Activated CD4-positive, alpha-beta memory T cell treated with anti-CD3 and anti-CD28 coated beads, Interleukin-2, amount 10 ng/mL, durations not matched to agents 7 days and 5 days (primary cell): ENCODE measurements at regions not wholly inside any gene's neighbourhood (a gene's known extent, or its start where the extent isn't known, plus 50 kb on each side); places are given as distances from the start of the nearest gene placed in this dataset.
"Not testable (repeated sequence)": the region's sequence is repeated elsewhere in the genome, so short reads cannot be mapped to it uniquely, and the experiment has no call there.

Experiments used
- CTCF ChIA-PET: fragments of 350-600 bp; sonication (Branson Sonifier 250); formaldehyde crosslinking; loops from one replicate; lab custom pipeline; 2021; ENCODE audit warnings: antibody characterized with exemption, inconsistent platforms; lab: Charles Lee
- POLR2A ChIA-PET: fragments of 350-600 bp; sonication (Branson Sonifier 250); formaldehyde crosslinking; loops from one replicate; lab custom pipeline; 2021; ENCODE audit warnings: antibody characterized with exemption; lab: Charles Lee
- DNase-seq: peaks from one replicate; pipeline ENCODE4 v3.0.0-alpha.2; 2020
- H3K27ac Mint-ChIP-seq: one replicate; pipeline ENCODE4 v1.8.0; 2021; ENCODE audit warnings: mild to moderate bottlenecking, mixed read lengths
- H3K27me3 Mint-ChIP-seq: one replicate; pipeline ENCODE4 v1.8.0; 2021; ENCODE audit warnings: mixed read lengths
- H3K36me3 Mint-ChIP-seq: one replicate; pipeline ENCODE4 v1.8.0; 2021; ENCODE audit warnings: low read depth, mixed read lengths
- H3K4me1 Mint-ChIP-seq: one replicate; pipeline ENCODE4 v1.8.0; 2021; ENCODE audit warnings: mixed read lengths
- H3K4me3 Mint-ChIP-seq: one replicate; pipeline ENCODE4 v1.8.0; 2021; ENCODE audit warnings: mild to moderate bottlenecking, mixed read lengths
- H3K9me3 Mint-ChIP-seq: one replicate; pipeline ENCODE4 v1.8.0; 2021; ENCODE audit warnings: mixed read lengths

GRCh38 chrX:153266140-153266539, 55.4 kb downstream of the PNMA6F start:
- POLR2A ChIA-PET, H3K36me3 Mint-ChIP-seq, H3K27me3 Mint-ChIP-seq, H3K27ac Mint-ChIP-seq, CTCF ChIA-PET, H3K4me1 Mint-ChIP-seq, H3K9me3 Mint-ChIP-seq, DNase-seq, H3K4me3 Mint-ChIP-seq: not testable (repeated sequence)

- H3K27ac Mint-ChIP-seq, CTCF ChIA-PET, H3K9me3 Mint-ChIP-seq, H3K4me3 Mint-ChIP-seq, H3K36me3 Mint-ChIP-seq, H3K4me1 Mint-ChIP-seq, DNase-seq, H3K27me3 Mint-ChIP-seq, POLR2A ChIA-PET: not testable (repeated sequence)
These were observed 61.1 kb downstream of the PNMA6F start for GRCh38 chrX:153260468-153260867.

GRCh38 chrX:153253239-153253638, 68.3 kb downstream of the PNMA6F start:
- H3K4me1 Mint-ChIP-seq, POLR2A ChIA-PET, H3K27ac Mint-ChIP-seq, CTCF ChIA-PET, H3K27me3 Mint-ChIP-seq, H3K4me3 Mint-ChIP-seq, H3K36me3 Mint-ChIP-seq, DNase-seq, H3K9me3 Mint-ChIP-seq: not testable (repeated sequence)

GRCh38 chrX:153252378-153253129, 69.0 kb downstream of the PNMA6F start:
- H3K9me3 Mint-ChIP-seq, H3K36me3 Mint-ChIP-seq, H3K4me3 Mint-ChIP-seq, H3K4me1 Mint-ChIP-seq, POLR2A ChIA-PET, H3K27ac Mint-ChIP-seq, DNase-seq, CTCF ChIA-PET, H3K27me3 Mint-ChIP-seq: not testable (repeated sequence)

GRCh38 chrX:153251952-153252351, 69.6 kb downstream of the PNMA6F start:
- H3K27ac Mint-ChIP-seq, POLR2A ChIA-PET, H3K4me3 Mint-ChIP-seq, H3K36me3 Mint-ChIP-seq, CTCF ChIA-PET, DNase-seq, H3K9me3 Mint-ChIP-seq, H3K27me3 Mint-ChIP-seq, H3K4me1 Mint-ChIP-seq: not testable (repeated sequence)

- POLR2A ChIA-PET, CTCF ChIA-PET, H3K4me1 Mint-ChIP-seq, H3K27me3 Mint-ChIP-seq, H3K4me3 Mint-ChIP-seq, H3K27ac Mint-ChIP-seq, H3K36me3 Mint-ChIP-seq, DNase-seq, H3K9me3 Mint-ChIP-seq: not testable (repeated sequence)
These were observed 70.8 kb downstream of the PNMA6F start for GRCh38 chrX:153250762-153251161.

GRCh38 chrX:153245288-153245731, 66.2 kb downstream of the MAGEA1 start:
- Mint-ChIP-seq H3K4me1 (no peaks in the 10 kb centered on the region), H3K36me3 (no peaks in the 10 kb centered on the region), H3K27me3 (peaks cover 19% of the 10 kb centered on the region), H3K27ac (no peak overlapping the region), H3K9me3 (no peaks in the 10 kb centered on the region), H3K4me3 (no peak overlapping the region)
- DNase-seq = no peak
- POLR2A ChIA-PET = interaction anchor here (0.6 kb wide), 1 partner anchor 1799 kb away, joined by 3 read pairs; no protein-coding TSS in a partner anchor
- CTCF ChIA-PET = no interaction called here

GRCh38 chrX:153244767-153245166, 65.7 kb downstream of the MAGEA1 start:
- ChIA-PET CTCF (no interaction called here), POLR2A (interaction anchor here (0.6 kb wide), 1 partner anchor 1800 kb away, joined by 3 read pairs; no protein-coding TSS in a partner anchor)
- Mint-ChIP-seq H3K27ac (no peak overlapping the region), H3K9me3 (no peaks in the 10 kb centered on the region), H3K4me3 (no peak overlapping the region), H3K27me3 (peaks cover 23% of the 10 kb centered on the region), H3K4me1 (no peaks in the 10 kb centered on the region), H3K36me3 (no peaks in the 10 kb centered on the region)
- no peak for DNase-seq

- POLR2A ChIA-PET = no interaction called here
- no peak overlapping the region for H3K4me3 Mint-ChIP-seq
- H3K27ac Mint-ChIP-seq = no peak overlapping the region
- no peaks in the 10 kb centered on the region for H3K36me3 Mint-ChIP-seq
- H3K27me3 Mint-ChIP-seq = peaks cover 23% of the 10 kb centered on the region
- no peaks in the 10 kb centered on the region for H3K4me1 Mint-ChIP-seq
- no peaks in the 10 kb centered on the region for H3K9me3 Mint-ChIP-seq
- no peak for DNase-seq
- CTCF ChIA-PET = no interaction called here
These were observed 59.3 kb downstream of the MAGEA1 start for GRCh38 chrX:153238361-153238760.
